PFSK-1 (cell line): ENCODE measurements at regions not wholly inside any gene's neighbourhood (a gene's known extent, or its start where the extent isn't known, plus 50 kb on each side); places are given as distances from the start of the nearest gene placed in this dataset.

Experiments
- FOXP2 ChIP-seq: optimal IDR thresholded peaks from 2 replicates; pipeline ENCODE3; 2011; ENCODE audit warnings: borderline replicate concordance, control low read depth, inconsistent platforms; ENCODE audit not compliant: insufficient read depth; ENCODE audit errors: extremely low read length, extremely low read depth
- POLR2AphosphoS5 ChIP-seq: IDR thresholded peaks from 2 replicates; pipeline ENCODE4 v1.6.1; 2012; ENCODE audit warnings: low read depth, mild to moderate bottlenecking, control low read depth, low read length, moderate library complexity
- REST ChIP-seq, 2 experiments: IDR thresholded peaks; 2 replicates each; pipeline versions ENCODE4 v1.6.1 to v1.8.0; 2011 to 2012; ENCODE audit warnings: low read depth in 2 of 2, low read length in 2 of 2, control low read depth in 1 of 2, inconsistent platforms in 1 of 2, mild to moderate bottlenecking in 1 of 2, moderate library complexity in 1 of 2; ENCODE audit not compliant: insufficient read depth in 1 of 2
- SIN3A ChIP-seq: IDR thresholded peaks from 2 replicates; pipeline ENCODE4 v1.6.1; 2012; ENCODE audit warnings: mild to moderate bottlenecking, low read length, moderate library complexity, borderline replicate concordance; ENCODE audit not compliant: insufficient read depth
- TAF1 ChIP-seq: IDR thresholded peaks from 2 replicates; pipeline ENCODE4 v1.6.1; 2012; ENCODE audit warnings: low read length, control low read depth, borderline replicate concordance; ENCODE audit not compliant: insufficient read depth

GRCh38 chr3:78494851-78495250, 1272.9 kb downstream of the ROBO1 start:
- TF ChIP-seq FOXP2 (no peak), POLR2AphosphoS5 (no peak), SIN3A (no peak), TAF1 (no peak), REST (IDR thresholded peaks at IDR 0.05; ENCODE audit: insufficient read depth in 1 of 2, low read depth in 2 of 2, low read length in 2 of 2) (no peak)

GRCh38 chr3:78495301-78495700, 1272.5 kb downstream of the ROBO1 start:
- TF ChIP-seq FOXP2 = no peak
- no peak for TF ChIP-seq SIN3A

- no peak for TF ChIP-seq SIN3A
These were observed 1271.3 kb downstream of the ROBO1 start for GRCh38 chr3:78496501-78496900.

- TF ChIP-seq TAF1 (no peak), FOXP2 (no peak), POLR2AphosphoS5 (no peak), SIN3A (no peak), REST (IDR thresholded peaks at IDR 0.05; ENCODE audit: insufficient read depth in 1 of 2, low read depth in 2 of 2, low read length in 2 of 2) (no peak)
These were observed 1270.8 kb downstream of the ROBO1 start for GRCh38 chr3:78497021-78497420.

- no peak for TF ChIP-seq POLR2AphosphoS5
- no peak for TF ChIP-seq SIN3A
- no peak for TF ChIP-seq TAF1
- no peak for TF ChIP-seq REST (IDR thresholded peaks at IDR 0.05; ENCODE audit: insufficient read depth in 1 of 2, low read depth in 2 of 2, low read length in 2 of 2)
- no peak for TF ChIP-seq FOXP2
These were observed 1270.0 kb downstream of the ROBO1 start for GRCh38 chr3:78497767-78498166.

- TF ChIP-seq FOXP2 (no peak), SIN3A (no peak), POLR2AphosphoS5 (no peak), REST (IDR thresholded peaks at IDR 0.05; ENCODE audit: insufficient read depth in 1 of 2, low read depth in 2 of 2, low read length in 2 of 2) (no peak)
These were observed 1261.7 kb downstream of the ROBO1 start for GRCh38 chr3:78506061-78506460.
